ENCODE measurements at regions not wholly inside any gene's neighbourhood (a gene's known extent, or its start where the extent isn't known, plus 50 kb on each side); places are given as distances from the start of the nearest gene placed in this dataset.

DNA sequence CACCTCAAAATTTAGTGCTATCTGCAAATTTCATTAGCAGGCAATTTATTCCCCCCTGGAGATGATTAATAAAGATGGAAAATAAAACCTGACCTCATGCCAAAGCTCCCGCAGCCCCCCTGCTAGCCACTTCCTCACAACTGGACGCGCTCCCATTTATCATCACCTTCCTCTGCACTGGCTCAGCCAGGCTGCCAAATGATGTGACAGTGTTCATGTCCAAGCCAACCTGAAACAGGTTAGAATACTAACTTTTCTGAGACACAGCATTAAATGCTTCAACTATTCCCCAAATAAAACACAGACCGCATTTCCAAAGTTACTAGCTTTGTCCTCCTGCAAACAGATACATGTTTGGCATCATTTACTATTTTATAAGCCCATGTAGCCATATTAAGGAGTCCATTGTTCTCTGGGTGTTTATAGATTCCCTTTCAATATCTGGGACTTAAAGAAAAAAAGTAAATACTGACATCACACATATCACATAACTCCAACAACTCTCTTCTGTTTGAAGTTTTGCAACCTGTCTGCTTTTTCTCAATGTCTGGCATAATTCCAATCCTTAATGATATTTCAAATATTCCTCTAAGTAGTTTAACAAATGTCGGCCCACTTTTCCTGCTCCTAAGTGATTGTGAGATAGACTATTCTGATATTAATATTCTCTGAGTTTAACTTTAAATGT is 829.7 kb upstream of the FAT3 start:
- intact Hi-C loops (cut with micrococcal nuclease) = no loop called here
- peaks cover 17% of the 10 kb centered on the region for H3K36me3 Mint-ChIP-seq
- TF ChIP-seq, protein P1, sequence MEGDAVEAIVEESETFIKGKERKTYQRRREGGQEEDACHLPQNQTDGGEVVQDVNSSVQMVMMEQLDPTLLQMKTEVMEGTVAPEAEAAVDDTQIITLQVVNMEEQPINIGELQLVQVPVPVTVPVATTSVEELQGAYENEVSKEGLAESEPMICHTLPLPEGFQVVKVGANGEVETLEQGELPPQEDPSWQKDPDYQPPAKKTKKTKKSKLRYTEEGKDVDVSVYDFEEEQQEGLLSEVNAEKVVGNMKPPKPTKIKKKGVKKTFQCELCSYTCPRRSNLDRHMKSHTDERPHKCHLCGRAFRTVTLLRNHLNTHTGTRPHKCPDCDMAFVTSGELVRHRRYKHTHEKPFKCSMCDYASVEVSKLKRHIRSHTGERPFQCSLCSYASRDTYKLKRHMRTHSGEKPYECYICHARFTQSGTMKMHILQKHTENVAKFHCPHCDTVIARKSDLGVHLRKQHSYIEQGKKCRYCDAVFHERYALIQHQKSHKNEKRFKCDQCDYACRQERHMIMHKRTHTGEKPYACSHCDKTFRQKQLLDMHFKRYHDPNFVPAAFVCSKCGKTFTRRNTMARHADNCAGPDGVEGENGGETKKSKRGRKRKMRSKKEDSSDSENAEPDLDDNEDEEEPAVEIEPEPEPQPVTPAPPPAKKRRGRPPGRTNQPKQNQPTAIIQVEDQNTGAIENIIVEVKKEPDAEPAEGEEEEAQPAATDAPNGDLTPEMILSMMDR (IDR thresholded peaks at IDR 0.05) = no peak
- H3K27me3 Mint-ChIP-seq (ENCODE audit: low read depth in 2 of 2) = no peaks in the 10 kb centered on the region
- no peaks in the 10 kb centered on the region for H3K9me3 ChIP-seq (ENCODE audit: control insufficient read depth, insufficient read depth, low read length)
- ATAC-seq = no peak
- no peaks in the 10 kb centered on the region for H3K4me1 Mint-ChIP-seq
- H3K27me3 ChIP-seq (ENCODE audit: control insufficient read depth, insufficient read depth, low read length) = no peaks in the 10 kb centered on the region
- H3K27ac ChIP-seq (ENCODE audit: low read length) = no peak overlapping the region
- no peak overlapping the region for H3K4me3 ChIP-seq (ENCODE audit: low read length)
- H3K36me3 ChIP-seq (ENCODE audit: control insufficient read depth, insufficient read depth, low read length) = no peaks in the 10 kb centered on the region
- H3K27ac Mint-ChIP-seq = no peak overlapping the region
- DNase-seq = no peak
- no peaks in the 10 kb centered on the region for H3K4me1 ChIP-seq (ENCODE audit: control insufficient read depth, insufficient read depth, low read length)
- H3K4me3 Mint-ChIP-seq = no peak overlapping the region
- 72% methylated on average over 4 of the region's 5 CpGs for WGBS (ENCODE audit: insufficient coverage)
- H3K9me3 Mint-ChIP-seq = peaks cover 28 to 34% of the 10 kb centered on the region in 2 donors

DNA sequence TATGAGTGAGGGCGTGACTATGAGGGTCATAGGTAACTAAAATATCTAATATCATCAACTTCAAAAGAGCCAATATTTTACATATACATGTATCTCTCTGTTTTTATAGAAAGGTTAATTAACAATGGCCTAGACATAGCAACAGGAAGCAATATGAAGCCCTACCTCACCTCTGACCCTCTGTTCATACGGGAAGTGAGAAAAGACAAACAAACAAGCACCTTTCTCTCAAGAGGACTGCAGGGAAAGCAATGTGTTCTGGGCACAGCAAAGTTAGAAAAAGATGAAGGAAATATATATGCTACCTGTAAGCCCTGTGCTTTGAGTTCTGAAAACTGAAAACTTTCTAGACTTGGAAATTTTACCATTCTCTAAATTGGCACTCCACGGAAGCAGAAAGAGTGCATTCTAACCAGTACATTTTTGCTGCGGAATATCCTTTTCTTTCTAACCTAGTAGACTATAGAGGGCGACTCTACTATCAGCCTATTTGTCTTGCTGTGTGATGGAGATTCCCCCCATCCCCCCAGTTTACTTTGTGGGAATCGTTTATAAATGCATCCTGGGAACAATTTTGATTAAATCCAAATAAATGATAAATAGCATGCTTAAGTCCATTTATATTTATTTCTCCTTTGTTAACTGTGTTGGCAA is 830.4 kb upstream of the FAT3 start:
- Histone ChIP-seq H3K9me3 (ENCODE audit: control insufficient read depth, insufficient read depth, low read length) (no peaks in the 10 kb centered on the region), H3K4me3 (ENCODE audit: low read length) (no peak overlapping the region), H3K27ac (ENCODE audit: low read length) (no peak overlapping the region), H3K27me3 (ENCODE audit: control insufficient read depth, insufficient read depth, low read length) (no peaks in the 10 kb centered on the region), H3K36me3 (ENCODE audit: control insufficient read depth, insufficient read depth, low read length) (no peaks in the 10 kb centered on the region), H3K4me1 (ENCODE audit: control insufficient read depth, insufficient read depth, low read length) (no peaks in the 10 kb centered on the region)
- Mint-ChIP-seq H3K27me3 (ENCODE audit: low read depth in 2 of 2) (no peaks in the 10 kb centered on the region), H3K36me3 (peaks cover 17% of the 10 kb centered on the region), H3K4me1 (no peaks in the 10 kb centered on the region), H3K27ac (no peak overlapping the region), H3K9me3 (peaks cover 30 to 34% of the 10 kb centered on the region in 2 donors), H3K4me3 (no peak overlapping the region)
- TF ChIP-seq, protein P1 (IDR thresholded peaks at IDR 0.05) = no peak
- DNase-seq (no peak), ATAC-seq (no peak)
- WGBS (ENCODE audit: insufficient coverage) = 94% methylated on average over 2 of the region's 6 CpGs
- intact Hi-C loops (cut with micrococcal nuclease) = no loop called here

DNA sequence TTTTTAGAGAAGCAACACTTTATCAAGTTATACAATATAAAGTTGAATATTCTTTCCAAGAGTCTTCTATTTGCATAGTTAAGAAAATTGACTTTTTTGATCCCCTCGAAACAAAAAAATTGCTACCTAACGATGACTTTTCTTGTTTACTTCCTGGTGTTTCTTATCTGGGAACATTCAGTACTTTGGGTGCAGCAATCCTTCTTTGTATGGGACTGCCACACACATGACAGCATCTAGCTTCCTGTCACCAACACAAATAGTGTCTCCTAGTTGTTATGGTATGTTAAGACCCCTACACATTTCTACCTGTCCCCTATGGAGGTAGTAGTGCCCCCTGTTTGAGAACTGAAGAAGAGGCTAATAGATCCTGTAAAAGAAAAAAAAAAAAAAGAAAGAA is 841.7 kb upstream of the FAT3 start:
- Histone ChIP-seq H3K27ac (ENCODE audit: low read length) (no peak overlapping the region), H3K36me3 (ENCODE audit: control insufficient read depth, insufficient read depth, low read length) (no peaks in the 10 kb centered on the region), H3K4me3 (ENCODE audit: low read length) (no peak overlapping the region), H3K9me3 (ENCODE audit: control insufficient read depth, insufficient read depth, low read length) (no peaks in the 10 kb centered on the region), H3K4me1 (ENCODE audit: control insufficient read depth, insufficient read depth, low read length) (no peaks in the 10 kb centered on the region), H3K27me3 (ENCODE audit: control insufficient read depth, insufficient read depth, low read length) (no peaks in the 10 kb centered on the region)
- DNase-seq (no peak), ATAC-seq (no peak)
- Mint-ChIP-seq H3K4me3 (no peak overlapping the region), H3K36me3 (peaks cover 6% of the 10 kb centered on the region), H3K27ac (no peak overlapping the region), H3K4me1 (no peaks in the 10 kb centered on the region), H3K27me3 (ENCODE audit: low read depth in 2 of 2) (no peaks in the 10 kb centered on the region), H3K9me3 (peaks cover 20 to 29% of the 10 kb centered on the region in 2 donors)
- intact Hi-C loops (cut with micrococcal nuclease) = no loop called here
- WGBS (ENCODE audit: insufficient coverage) = 57% methylated on average over 2 of the region's 2 CpGs
- TF ChIP-seq, protein P1 (IDR thresholded peaks at IDR 0.05) = no peak

Measured in natural killer cell (primary cell).